Osteoblast (primary cell): ENCODE measurements at regions not wholly inside any gene's neighbourhood (a gene's known extent, or its start where the extent isn't known, plus 50 kb on each side); places are given as distances from the start of the nearest gene placed in this dataset.

Experiments used
- DNase-seq: peaks from one replicate; pipeline ENCODE4 v3.0.0; 2011; ENCODE audit warnings: low spot score, mixed read lengths; ENCODE audit not compliant: insufficient read length; ENCODE audit errors: missing footprints
- H2AFZ ChIP-seq: 2 replicates; pipeline ENCODE4 v1.6.0; 2011; ENCODE audit warnings: mild to moderate bottlenecking, low read length
- H3K27ac ChIP-seq: 2 replicates; pipeline ENCODE4 v1.5.1; 2011; ENCODE audit warnings: mild to moderate bottlenecking, low read depth, low read length, moderate library complexity
- H3K27me3 ChIP-seq: 2 replicates; pipeline ENCODE4 v1.6.0; 2012; ENCODE audit warnings: mild to moderate bottlenecking, control low read depth, inconsistent platforms, low read length, moderate library complexity; ENCODE audit not compliant: insufficient read depth
- H3K36me3 ChIP-seq: 2 replicates; pipeline ENCODE4 v1.5.1; 2011; ENCODE audit warnings: mild to moderate bottlenecking, low read length, control low read depth, moderate library complexity; ENCODE audit not compliant: insufficient read depth
- H3K4me1 ChIP-seq: 2 replicates; pipeline ENCODE4 v1.5.1; 2011; ENCODE audit warnings: mild to moderate bottlenecking, low read length, control low read depth, moderate library complexity; ENCODE audit not compliant: insufficient read depth
- H3K4me2 ChIP-seq: 2 replicates; pipeline ENCODE4 v1.6.0; 2011; ENCODE audit warnings: mild to moderate bottlenecking, low read length; ENCODE audit not compliant: insufficient read depth
- H3K4me3 ChIP-seq: fragments of 200-600 bp; sonication (generic); 3 replicates; pipeline ENCODE4 v1.5.1; 2012; ENCODE audit warnings: mild to moderate bottlenecking, low read length, inconsistent platforms; ENCODE audit not compliant: insufficient read depth
- H3K79me2 ChIP-seq: 2 replicates; pipeline ENCODE4 v1.6.0; 2012; ENCODE audit warnings: mild to moderate bottlenecking, low read length, control low read depth, inconsistent platforms; ENCODE audit not compliant: insufficient read depth
- H3K9me3 ChIP-seq: 2 replicates; pipeline ENCODE4 v1.5.1; 2011; ENCODE audit warnings: low read depth, low read length, control low read depth
- H4K20me1 ChIP-seq: 2 replicates; pipeline ENCODE4 v1.6.0; 2012; ENCODE audit warnings: mild to moderate bottlenecking, low read length, control low read depth; ENCODE audit not compliant: insufficient read depth
- TF ChIP-seq, protein P1 (sequence below): IDR thresholded peaks from 2 replicates; pipeline ENCODE4 v1.5.1; 2011; ENCODE audit warnings: mild to moderate bottlenecking, low read depth, low read length, moderate library complexity; ENCODE audit errors: extremely low read depth

DNA sequence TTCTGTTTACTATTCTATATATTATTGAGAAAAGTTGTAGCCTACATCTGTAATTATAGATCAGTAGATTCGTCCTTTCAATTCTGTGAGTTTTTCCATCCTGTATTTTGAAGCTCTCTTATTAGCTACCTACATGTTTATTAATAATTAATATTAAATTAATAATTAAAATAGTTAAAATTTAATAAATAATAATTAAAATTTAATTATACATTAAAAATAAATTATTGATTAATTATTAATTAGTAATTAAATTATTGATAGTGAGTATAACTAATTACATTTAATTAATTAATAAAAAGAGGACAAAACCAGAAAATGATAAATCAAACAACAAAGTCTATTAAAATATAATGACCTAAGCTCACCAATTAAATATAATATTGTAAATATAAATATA lies 606.6 kb upstream of the ROBO1 start:
- Histone ChIP-seq H2AFZ (no peak overlapping the region), H3K4me1 (no peaks in the 10 kb centered on the region), H3K27ac (no peak overlapping the region), H3K36me3 (no peaks in the 10 kb centered on the region), H3K4me3 (no peak overlapping the region), H3K4me2 (no peak overlapping the region), H3K27me3 (no peaks in the 10 kb centered on the region), H3K9me3 (no peaks in the 10 kb centered on the region), H3K79me2 (no peaks in the 10 kb centered on the region), H4K20me1 (no peaks in the 10 kb centered on the region)
- TF ChIP-seq, protein P1, sequence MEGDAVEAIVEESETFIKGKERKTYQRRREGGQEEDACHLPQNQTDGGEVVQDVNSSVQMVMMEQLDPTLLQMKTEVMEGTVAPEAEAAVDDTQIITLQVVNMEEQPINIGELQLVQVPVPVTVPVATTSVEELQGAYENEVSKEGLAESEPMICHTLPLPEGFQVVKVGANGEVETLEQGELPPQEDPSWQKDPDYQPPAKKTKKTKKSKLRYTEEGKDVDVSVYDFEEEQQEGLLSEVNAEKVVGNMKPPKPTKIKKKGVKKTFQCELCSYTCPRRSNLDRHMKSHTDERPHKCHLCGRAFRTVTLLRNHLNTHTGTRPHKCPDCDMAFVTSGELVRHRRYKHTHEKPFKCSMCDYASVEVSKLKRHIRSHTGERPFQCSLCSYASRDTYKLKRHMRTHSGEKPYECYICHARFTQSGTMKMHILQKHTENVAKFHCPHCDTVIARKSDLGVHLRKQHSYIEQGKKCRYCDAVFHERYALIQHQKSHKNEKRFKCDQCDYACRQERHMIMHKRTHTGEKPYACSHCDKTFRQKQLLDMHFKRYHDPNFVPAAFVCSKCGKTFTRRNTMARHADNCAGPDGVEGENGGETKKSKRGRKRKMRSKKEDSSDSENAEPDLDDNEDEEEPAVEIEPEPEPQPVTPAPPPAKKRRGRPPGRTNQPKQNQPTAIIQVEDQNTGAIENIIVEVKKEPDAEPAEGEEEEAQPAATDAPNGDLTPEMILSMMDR, result no peak
- DNase-seq, result no peak

GRCh38 chr3:80368616-80369015 lies 600.8 kb upstream of the ROBO1 start:
- Histone ChIP-seq H2AFZ (no peak overlapping the region), H3K36me3 (no peaks in the 10 kb centered on the region), H4K20me1 (no peaks in the 10 kb centered on the region), H3K4me1 (no peaks in the 10 kb centered on the region), H3K79me2 (no peaks in the 10 kb centered on the region), H3K4me2 (no peak overlapping the region), H3K4me3 (no peak overlapping the region), H3K27ac (no peak overlapping the region), H3K9me3 (no peaks in the 10 kb centered on the region), H3K27me3 (no peaks in the 10 kb centered on the region)
- TF ChIP-seq, protein P1, result no peak
- DNase-seq, result no peak

DNA sequence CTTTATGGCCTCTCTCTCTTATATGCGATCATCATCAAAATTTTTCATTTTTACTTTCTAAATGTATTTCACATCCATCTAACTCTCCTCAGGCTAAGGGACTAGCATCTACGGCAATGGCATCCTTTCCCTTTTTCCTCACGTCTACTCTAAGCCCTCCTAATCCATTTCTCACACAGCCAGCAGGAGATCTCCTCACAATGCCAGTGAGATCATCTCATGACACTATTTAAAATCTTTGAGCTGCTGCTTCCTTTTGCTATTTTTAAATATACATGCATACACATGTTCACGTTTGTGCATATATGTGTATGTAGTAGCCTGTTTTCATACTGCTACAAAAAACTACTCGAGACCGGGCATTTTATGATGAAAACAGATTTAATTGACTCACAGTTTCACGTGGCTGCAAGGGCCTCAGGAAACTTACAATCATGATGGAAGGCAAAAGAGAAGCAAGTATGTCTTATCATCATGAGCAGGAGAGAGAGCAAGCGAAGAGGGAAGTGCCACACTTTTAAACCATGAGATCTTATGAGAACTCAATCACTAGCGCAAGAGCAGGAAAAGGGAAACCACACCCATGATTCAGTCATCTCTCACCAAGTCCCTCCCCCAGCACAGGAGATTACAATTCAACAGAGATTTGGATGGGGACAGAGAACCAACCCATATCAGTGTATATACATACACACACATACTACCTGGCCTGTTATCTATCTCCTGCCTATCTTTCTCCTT lies 599.2 kb upstream of the ROBO1 start:
- no peak overlapping the region for H3K4me3 ChIP-seq
- DNase-seq, result no peak
- H3K9me3 ChIP-seq, result no peaks in the 10 kb centered on the region
- H4K20me1 ChIP-seq, result no peaks in the 10 kb centered on the region
- TF ChIP-seq, protein P1, result no peak
- H3K27me3 ChIP-seq, result no peaks in the 10 kb centered on the region
- H3K4me1 ChIP-seq, result no peaks in the 10 kb centered on the region
- H2AFZ ChIP-seq, result no peak overlapping the region
- no peak overlapping the region for H3K4me2 ChIP-seq
- H3K79me2 ChIP-seq, result no peaks in the 10 kb centered on the region
- H3K27ac ChIP-seq, result no peak overlapping the region
- H3K36me3 ChIP-seq, result no peaks in the 10 kb centered on the region

- H2AFZ ChIP-seq, result no peak overlapping the region
- no peak overlapping the region for H3K4me2 ChIP-seq
- H3K79me2 ChIP-seq, result no peaks in the 10 kb centered on the region
- H3K27me3 ChIP-seq, result no peaks in the 10 kb centered on the region
- TF ChIP-seq, protein P1, result no peak
- H3K27ac ChIP-seq, result no peak overlapping the region
- H3K9me3 ChIP-seq, result no peaks in the 10 kb centered on the region
- DNase-seq, result no peak
- no peaks in the 10 kb centered on the region for H3K36me3 ChIP-seq
- H3K4me3 ChIP-seq, result no peak overlapping the region
- H3K4me1 ChIP-seq, result no peaks in the 10 kb centered on the region
- no peaks in the 10 kb centered on the region for H4K20me1 ChIP-seq
Measured at GRCh38 chr3:80357761-80358160, 590.0 kb upstream of the ROBO1 start.
